Caco-2 (cell line): ENCODE measurements at regions not wholly inside any gene's neighbourhood (a gene's known extent, or its start where the extent isn't known, plus 50 kb on each side); places are given as distances from the start of the nearest gene placed in this dataset.

Source experiments
- BruUV-seq: library from RNA; stranded (reverse); fragments of 400-500 nt; replicated peaks from 2 replicates; lab custom pipeline; 2021; lab: Mats Ljungman, UMichigan
- CTCF ChIA-PET: fragments of 300-600 bp; sonication (Branson Sonifier 250); formaldehyde crosslinking; loops from one replicate; lab custom pipeline; 2022; ENCODE audit warnings: antibody characterized with exemption; lab: Charles Lee
- POLR2A ChIA-PET: fragments of 300-600 bp; sonication (Branson Sonifier 250); formaldehyde crosslinking; loops from one replicate; lab custom pipeline; 2022; ENCODE audit warnings: antibody characterized with exemption; lab: Charles Lee
- DNase-seq, 2 experiments: peaks; one replicate each; pipeline versions ENCODE4 v3.0.0 to v3.0.0-alpha.2; 2020 to 2022
- H3K27me3 ChIP-seq: replicated peaks from 2 replicates; pipeline ENCODE4 v1.6.0; 2011; ENCODE audit warnings: low read length; ENCODE audit not compliant: control insufficient read depth, insufficient read depth
- H3K36me3 ChIP-seq: 2 replicates; pipeline ENCODE4 v1.5.1; 2011; ENCODE audit warnings: low read length; ENCODE audit not compliant: control insufficient read depth, insufficient read depth
- H3K4me1 ChIP-seq: fragments of 250-450 bp; sonication (Bioruptor Pico); 2 replicates; pipeline ENCODE4 v1.5.1; 2020; ENCODE audit warnings: mild to moderate bottlenecking
- H3K4me3 ChIP-seq: 2 replicates; pipeline ENCODE4 v1.5.1; 2011; ENCODE audit warnings: low read depth, mild to moderate bottlenecking, control low read depth, low read length
- H3K9me3 ChIP-seq: fragments of 250-450 bp; sonication (Bioruptor Pico); 2 replicates; pipeline ENCODE4 v1.5.1; 2020; ENCODE audit warnings: mild to moderate bottlenecking, moderate library complexity
- H3K27ac Mint-ChIP-seq: one replicate; pipeline ENCODE4 v1.8.0; 2022; ENCODE audit warnings: mixed read lengths; ENCODE audit not compliant: unreplicated experiment
- H3K27me3 Mint-ChIP-seq: one replicate; pipeline ENCODE4 v1.8.0; 2022; ENCODE audit warnings: mixed read lengths; ENCODE audit not compliant: insufficient read depth, unreplicated experiment
- H3K36me3 Mint-ChIP-seq: one replicate; pipeline ENCODE4 v1.8.0; 2022; ENCODE audit warnings: mild to moderate bottlenecking, mixed read lengths; ENCODE audit not compliant: insufficient read depth, unreplicated experiment
- H3K4me1 Mint-ChIP-seq: one replicate; pipeline ENCODE4 v1.8.0; 2022; ENCODE audit warnings: low read depth, mixed read lengths; ENCODE audit not compliant: unreplicated experiment
- H3K4me3 Mint-ChIP-seq: one replicate; pipeline ENCODE4 v1.8.0; 2022; ENCODE audit warnings: mild to moderate bottlenecking, moderate library complexity, mixed read lengths; ENCODE audit not compliant: unreplicated experiment
- H3K9me3 Mint-ChIP-seq: one replicate; pipeline ENCODE4 v1.8.0; 2022; ENCODE audit warnings: mixed read lengths; ENCODE audit not compliant: unreplicated experiment
- intact Hi-C: fragments of 100-400 bp; cut with micrococcal nuclease; formaldehyde crosslinking; loops from one replicate; pipeline ENCODE4 v1.10.0; 2022; ENCODE audit not compliant: unreplicated experiment
- TF ChIP-seq, protein P1 (sequence below), 2 experiments: fragments of 200-600 bp in 1 of 2; IDR thresholded peaks; 1 replicate in 1 of 2; 2 replicates in 1 of 2; pipeline versions ENCODE4 v1.5.1 to v1.8.0; 2011 to 2022; ENCODE audit warnings: antibody characterized with exemption in 1 of 2, control low read depth in 1 of 2, inconsistent platforms in 1 of 2, low read depth in 1 of 2, low read length in 1 of 2, mild to moderate bottlenecking in 1 of 2, moderate library complexity in 1 of 2; ENCODE audit not compliant: insufficient read depth in 1 of 2, severe bottlenecking in 1 of 2, unreplicated experiment in 1 of 2

DNA sequence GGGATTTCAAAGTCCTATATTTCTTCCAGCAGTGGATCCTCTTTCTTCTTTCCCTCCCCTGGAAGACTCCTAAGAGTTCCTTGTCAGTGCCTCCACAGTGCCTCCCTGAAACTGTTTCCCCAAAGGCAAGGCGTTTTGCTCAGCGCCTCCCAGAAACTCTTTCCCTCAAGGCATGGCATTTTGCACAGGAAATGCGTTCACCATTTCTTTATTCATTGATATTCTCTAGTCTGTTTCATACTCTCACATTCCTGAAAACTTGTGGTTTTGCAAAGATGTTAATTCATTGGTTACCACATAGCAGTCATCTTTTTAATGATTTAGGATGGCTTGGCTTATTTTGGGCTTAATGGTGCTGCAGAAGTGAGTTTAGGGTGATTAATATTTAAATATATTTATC is 177.3 kb upstream of the SLC10A2 start:
- no peak for DNase-seq
- BruUV-seq, result no TSS peak
- CTCF ChIA-PET, result no interaction called here
- no peaks in the 10 kb centered on the region for H3K27me3 ChIP-seq
- Mint-ChIP-seq H3K9me3 (no peaks in the 10 kb centered on the region), H3K27me3 (peaks cover 2% of the 10 kb centered on the region), H3K36me3 (no peaks in the 10 kb centered on the region), H3K4me1 (no peaks in the 10 kb centered on the region), H3K4me3 (no peak overlapping the region), H3K27ac (no peak overlapping the region)
- TF ChIP-seq, protein P1, sequence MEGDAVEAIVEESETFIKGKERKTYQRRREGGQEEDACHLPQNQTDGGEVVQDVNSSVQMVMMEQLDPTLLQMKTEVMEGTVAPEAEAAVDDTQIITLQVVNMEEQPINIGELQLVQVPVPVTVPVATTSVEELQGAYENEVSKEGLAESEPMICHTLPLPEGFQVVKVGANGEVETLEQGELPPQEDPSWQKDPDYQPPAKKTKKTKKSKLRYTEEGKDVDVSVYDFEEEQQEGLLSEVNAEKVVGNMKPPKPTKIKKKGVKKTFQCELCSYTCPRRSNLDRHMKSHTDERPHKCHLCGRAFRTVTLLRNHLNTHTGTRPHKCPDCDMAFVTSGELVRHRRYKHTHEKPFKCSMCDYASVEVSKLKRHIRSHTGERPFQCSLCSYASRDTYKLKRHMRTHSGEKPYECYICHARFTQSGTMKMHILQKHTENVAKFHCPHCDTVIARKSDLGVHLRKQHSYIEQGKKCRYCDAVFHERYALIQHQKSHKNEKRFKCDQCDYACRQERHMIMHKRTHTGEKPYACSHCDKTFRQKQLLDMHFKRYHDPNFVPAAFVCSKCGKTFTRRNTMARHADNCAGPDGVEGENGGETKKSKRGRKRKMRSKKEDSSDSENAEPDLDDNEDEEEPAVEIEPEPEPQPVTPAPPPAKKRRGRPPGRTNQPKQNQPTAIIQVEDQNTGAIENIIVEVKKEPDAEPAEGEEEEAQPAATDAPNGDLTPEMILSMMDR (IDR thresholded peaks at IDR 0.05; ENCODE audit: insufficient read depth in 1 of 2, low read depth in 1 of 2, low read length in 1 of 2, severe bottlenecking in 1 of 2, unreplicated experiment in 1 of 2), result no peak
- intact Hi-C loops, result no loop called here
- no peaks in the 10 kb centered on the region for H3K9me3 ChIP-seq
- no peaks in the 10 kb centered on the region for H3K36me3 ChIP-seq
- no peak overlapping the region for H3K4me3 ChIP-seq
- no peaks in the 10 kb centered on the region for H3K4me1 ChIP-seq
- POLR2A ChIA-PET, result no interaction called here

DNA sequence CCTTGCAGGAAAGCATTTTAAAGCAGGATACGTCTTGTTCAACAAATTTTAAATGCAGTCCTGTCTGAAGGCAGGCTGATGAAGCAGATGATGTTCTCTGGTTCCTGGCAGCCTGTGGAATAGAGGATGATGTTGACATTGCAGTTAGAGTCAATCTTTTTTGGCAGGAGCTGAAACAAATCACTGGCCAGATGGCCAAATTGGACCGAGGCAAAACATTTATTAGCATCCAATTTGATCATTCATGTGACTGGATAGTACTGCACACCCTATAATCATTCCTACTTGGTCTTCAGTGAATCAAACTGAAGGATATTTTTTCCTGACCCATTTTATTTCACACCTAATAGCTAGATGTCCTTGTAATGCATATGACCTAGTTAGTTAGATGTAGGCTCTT is 172.2 kb upstream of the SLC10A2 start:
- H3K9me3 Mint-ChIP-seq, result peaks cover 13% of the 10 kb centered on the region
- ChIA-PET CTCF (no interaction called here), POLR2A (no interaction called here)
- H3K36me3 Mint-ChIP-seq, result no peaks in the 10 kb centered on the region
- DNase-seq, result no peak
- H3K4me1 Mint-ChIP-seq, result no peaks in the 10 kb centered on the region
- no peak overlapping the region for H3K4me3 ChIP-seq
- no peaks in the 10 kb centered on the region for H3K9me3 ChIP-seq
- no peaks in the 10 kb centered on the region for H3K4me1 ChIP-seq
- BruUV-seq, result no TSS peak
- no peak overlapping the region for H3K4me3 Mint-ChIP-seq
- no peaks in the 10 kb centered on the region for H3K36me3 ChIP-seq
- H3K27me3 Mint-ChIP-seq, result no peaks in the 10 kb centered on the region
- no peaks in the 10 kb centered on the region for H3K27me3 ChIP-seq
- no peak overlapping the region for H3K27ac Mint-ChIP-seq
- TF ChIP-seq, protein P1 (IDR thresholded peaks at IDR 0.05; ENCODE audit: insufficient read depth in 1 of 2, low read depth in 1 of 2, low read length in 1 of 2, severe bottlenecking in 1 of 2, unreplicated experiment in 1 of 2), result no peak
- intact Hi-C loops, result no loop called here

DNA sequence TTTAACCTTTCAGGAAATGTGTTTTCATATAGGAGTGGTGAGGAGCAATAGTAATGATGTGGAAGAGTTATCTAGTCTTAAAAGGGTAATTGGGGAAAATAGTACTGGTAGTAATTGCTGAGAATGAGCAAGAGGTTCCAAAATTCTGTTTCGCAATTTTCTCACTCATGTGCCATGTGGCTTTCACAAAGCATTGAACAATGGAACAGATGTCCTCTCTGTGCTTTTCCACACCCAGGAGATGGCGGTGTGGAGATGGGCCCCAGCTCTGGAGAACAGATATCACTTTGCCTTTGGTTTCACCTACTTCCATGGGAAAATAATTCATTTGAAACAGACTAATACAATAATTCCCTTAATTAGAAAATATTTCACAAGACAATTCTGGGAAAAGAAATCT is 170.0 kb upstream of the SLC10A2 start:
- Mint-ChIP-seq H3K9me3 (peaks cover 23% of the 10 kb centered on the region), H3K36me3 (no peaks in the 10 kb centered on the region), H3K4me1 (no peaks in the 10 kb centered on the region), H3K4me3 (no peak overlapping the region), H3K27me3 (no peaks in the 10 kb centered on the region), H3K27ac (no peak overlapping the region)
- Histone ChIP-seq H3K36me3 (no peaks in the 10 kb centered on the region), H3K27me3 (no peaks in the 10 kb centered on the region), H3K4me1 (no peaks in the 10 kb centered on the region), H3K4me3 (no peak overlapping the region), H3K9me3 (no peaks in the 10 kb centered on the region)
- TF ChIP-seq, protein P1 (IDR thresholded peaks at IDR 0.05; ENCODE audit: insufficient read depth in 1 of 2, low read depth in 1 of 2, low read length in 1 of 2, severe bottlenecking in 1 of 2, unreplicated experiment in 1 of 2), result peak in 1 of 2 experiments; percentile 26
- intact Hi-C loops, result no loop called here
- CTCF ChIA-PET, result no interaction called here
- BruUV-seq, result no TSS peak
- POLR2A ChIA-PET, result no interaction called here
- peak in 1 of 2 experiments; percentile 24 for DNase-seq
